Activated CD4-positive, alpha-beta T cell treated with anti-CD3 and anti-CD28 coated beads for 36 hours (primary cell): ENCODE measurements at regions not wholly inside any gene's neighbourhood (a gene's known extent, or its start where the extent isn't known, plus 50 kb on each side); places are given as distances from the start of the nearest gene placed in this dataset.
"Not testable (repeated sequence)": the region's sequence is repeated elsewhere in the genome, so short reads cannot be mapped to it uniquely, and the experiment has no call there.

ENCODE experiments used
- ATAC-seq: fragments of 200-7000 bp; cut with Tn5 transposase; one replicate; pipeline ENCODE4 v1.10.0; 2021; ENCODE audit warnings: mild to moderate bottlenecking, moderate library complexity
- CTCF ChIA-PET: fragments of 350-600 bp; sonication (Branson Sonifier 250); formaldehyde crosslinking; loops from one replicate; lab custom pipeline; 2021; ENCODE audit warnings: antibody characterized with exemption; lab: Charles Lee
- POLR2A ChIA-PET: fragments of 350-600 bp; sonication (Branson Sonifier 250); formaldehyde crosslinking; loops from one replicate; lab custom pipeline; 2021; ENCODE audit warnings: antibody characterized with exemption, inconsistent platforms; lab: Charles Lee
- DNase-seq: peaks from one replicate; pipeline ENCODE4 v3.0.0-alpha.2; 2020
- H3K27ac Mint-ChIP-seq: one replicate; pipeline ENCODE4 v1.8.0; 2021; ENCODE audit warnings: mixed read lengths
- H3K27me3 Mint-ChIP-seq: one replicate; pipeline ENCODE4 v1.8.0; 2021; ENCODE audit warnings: mixed read lengths
- H3K36me3 Mint-ChIP-seq: one replicate; pipeline ENCODE4 v1.8.0; 2021; ENCODE audit warnings: low read depth, mixed read lengths
- H3K4me1 Mint-ChIP-seq: one replicate; pipeline ENCODE4 v1.8.0; 2021; ENCODE audit warnings: mixed read lengths
- H3K4me3 Mint-ChIP-seq: one replicate; pipeline ENCODE4 v1.8.0; 2021; ENCODE audit warnings: mild to moderate bottlenecking, moderate library complexity, mixed read lengths
- H3K9me3 Mint-ChIP-seq: one replicate; pipeline ENCODE4 v1.8.0; 2021; ENCODE audit warnings: low read depth, mixed read lengths
- intact Hi-C, 2 experiments: fragments of 100-400 bp; cut with DNase I in 1 of 2; cut with micrococcal nuclease in 1 of 2; formaldehyde crosslinking; loops; one replicate each; pipeline versions ENCODE4 v1.14.2 to v1.15.1; 2022 to 2024; cut with DNase I, micrococcal nuclease

DNA sequence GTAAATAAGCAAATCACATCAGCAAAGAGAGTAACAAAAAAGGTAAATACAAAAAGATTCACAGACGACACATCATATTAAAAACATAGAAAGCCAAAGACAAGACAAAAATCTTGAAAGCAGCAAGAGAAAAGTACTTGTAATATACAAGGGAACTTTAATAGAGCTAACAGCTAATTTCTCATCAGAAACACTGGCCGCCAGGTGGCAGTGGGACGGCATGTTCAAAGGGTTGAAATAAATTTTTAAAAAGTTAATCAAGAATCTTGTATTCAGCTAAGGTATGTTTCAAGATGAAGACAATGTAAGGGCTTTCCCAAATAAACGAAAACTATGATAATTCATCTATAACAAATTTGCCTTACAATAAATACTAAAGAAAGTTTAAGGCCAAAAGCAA is 358.1 kb downstream of the LRRIQ3 start:
- intact Hi-C loops, result loop anchor here in 1 of 2 experiments (1.0 to 5.0 kb wide), 2 partner anchors 629 to 847 kb away; no protein-coding TSS in a partner anchor
- no peaks in the 10 kb centered on the region for H3K4me1 Mint-ChIP-seq
- CTCF ChIA-PET, result no interaction called here

DNA sequence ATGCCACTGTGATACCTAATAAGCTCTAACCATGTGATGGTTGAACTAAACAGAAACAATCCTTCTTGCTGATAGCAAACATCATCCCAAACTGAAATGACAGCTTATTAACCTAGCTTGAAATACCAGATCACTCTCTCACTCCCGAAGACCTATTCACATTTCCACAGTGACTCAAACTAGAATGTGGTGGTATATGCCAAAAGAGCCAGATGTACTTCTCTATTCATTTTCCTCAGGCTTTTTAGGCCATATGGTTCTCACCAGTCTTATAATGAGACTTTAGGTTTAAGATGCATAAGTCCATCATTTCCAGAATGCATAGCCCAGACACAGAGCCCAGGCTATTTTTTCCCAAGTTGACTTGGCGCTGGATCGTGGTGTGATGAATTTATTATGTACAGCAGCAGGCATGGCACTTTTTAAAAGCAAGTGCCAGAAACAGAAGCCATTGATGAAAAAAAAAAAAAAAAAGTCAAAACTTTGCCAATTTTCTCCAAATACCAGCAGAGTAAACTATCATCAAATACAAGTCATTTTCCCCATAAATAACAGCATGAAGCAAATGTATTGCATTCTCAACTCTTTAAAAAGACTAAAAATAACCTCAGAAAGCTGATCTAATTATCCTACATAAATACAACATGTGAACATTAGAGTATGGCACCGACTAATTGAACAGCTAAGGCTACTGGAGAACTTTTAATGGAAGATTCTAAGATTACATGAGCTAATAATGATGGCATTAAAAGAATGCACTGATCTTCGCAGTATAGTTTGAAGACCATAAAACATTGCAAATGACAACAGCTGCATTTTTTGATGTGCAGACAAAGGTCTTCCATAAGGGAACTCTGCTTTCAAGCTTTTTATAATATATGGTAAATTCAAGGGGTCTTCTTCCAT is 365.4 kb downstream of the LRRIQ3 start:
- Mint-ChIP-seq H3K27ac (no peak overlapping the region), H3K4me1 (no peaks in the 10 kb centered on the region), H3K9me3 (no peaks in the 10 kb centered on the region), H3K36me3 (no peaks in the 10 kb centered on the region), H3K27me3 (no peaks in the 10 kb centered on the region), H3K4me3 (no peak overlapping the region)
- intact Hi-C loops, result no loop called here
- no peak for DNase-seq
- ChIA-PET CTCF (interaction anchor here (0.6 kb wide), 1 partner anchor 939 kb away, joined by 3 read pairs; no protein-coding TSS in a partner anchor), POLR2A (no interaction called here)
- no peak for ATAC-seq

More for the DNA sequence above, 358.1 kb downstream of the LRRIQ3 start:
- Mint-ChIP-seq H3K27ac (no peak overlapping the region), H3K36me3 (no peaks in the 10 kb centered on the region), H3K4me3 (no peak overlapping the region), H3K27me3 (no peaks in the 10 kb centered on the region), H3K9me3 (peaks cover 2% of the 10 kb centered on the region)
- DNase-seq (peak; percentile 19), ATAC-seq (no peak)
- POLR2A ChIA-PET, result no interaction called here

DNA sequence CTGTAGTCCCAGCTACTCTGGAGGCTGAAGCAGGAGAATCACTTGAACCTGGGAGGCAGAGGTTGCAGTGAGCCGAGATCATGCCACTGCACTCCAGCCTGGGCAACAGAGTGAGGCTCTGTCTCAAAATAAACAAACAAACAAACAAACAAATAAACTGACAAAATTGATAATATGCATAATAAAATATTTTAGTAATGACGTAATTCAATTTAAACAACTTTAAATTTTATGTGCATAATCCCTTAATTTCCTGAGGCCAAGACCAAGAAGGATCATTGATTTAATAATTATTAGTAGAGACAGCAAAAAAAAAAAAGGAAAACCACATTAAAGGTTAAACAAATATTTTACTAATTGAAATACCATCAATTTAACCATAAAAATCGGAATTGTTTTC is 370.7 kb downstream of the LRRIQ3 start:
- H3K36me3 Mint-ChIP-seq, H3K9me3 Mint-ChIP-seq, H3K27me3 Mint-ChIP-seq, ATAC-seq, DNase-seq, H3K27ac Mint-ChIP-seq, intact Hi-C loops, POLR2A ChIA-PET, H3K4me1 Mint-ChIP-seq, CTCF ChIA-PET, H3K4me3 Mint-ChIP-seq: not testable (repeated sequence)

DNA sequence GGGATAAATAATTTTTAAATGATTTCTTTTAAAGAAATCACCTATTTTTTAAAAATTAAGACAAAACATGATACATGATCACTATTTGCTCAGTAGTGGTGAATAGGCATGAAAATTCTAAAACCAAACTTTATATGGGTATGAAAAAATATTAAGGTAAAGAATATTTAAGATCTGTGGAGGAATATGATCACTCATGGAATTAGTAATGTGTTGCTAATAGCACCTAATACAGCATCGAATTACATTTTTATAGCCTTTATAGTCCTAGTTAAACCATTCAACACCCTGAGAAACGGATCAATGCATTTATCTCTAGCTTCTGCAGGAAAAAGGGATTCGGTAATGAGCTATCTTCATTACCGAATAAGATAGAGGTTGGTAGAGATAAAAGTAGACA is 373.9 kb downstream of the LRRIQ3 start:
- ChIA-PET CTCF (no interaction called here), POLR2A (no interaction called here)
- ATAC-seq (no peak), DNase-seq (no peak)
- H3K4me1 Mint-ChIP-seq, result no peaks in the 10 kb centered on the region
- H3K27ac Mint-ChIP-seq, result no peak overlapping the region
- H3K9me3 Mint-ChIP-seq, result no peaks in the 10 kb centered on the region
- no peaks in the 10 kb centered on the region for H3K27me3 Mint-ChIP-seq
- no peak overlapping the region for H3K4me3 Mint-ChIP-seq
- intact Hi-C loops, result no loop called here
- no peaks in the 10 kb centered on the region for H3K36me3 Mint-ChIP-seq

DNA sequence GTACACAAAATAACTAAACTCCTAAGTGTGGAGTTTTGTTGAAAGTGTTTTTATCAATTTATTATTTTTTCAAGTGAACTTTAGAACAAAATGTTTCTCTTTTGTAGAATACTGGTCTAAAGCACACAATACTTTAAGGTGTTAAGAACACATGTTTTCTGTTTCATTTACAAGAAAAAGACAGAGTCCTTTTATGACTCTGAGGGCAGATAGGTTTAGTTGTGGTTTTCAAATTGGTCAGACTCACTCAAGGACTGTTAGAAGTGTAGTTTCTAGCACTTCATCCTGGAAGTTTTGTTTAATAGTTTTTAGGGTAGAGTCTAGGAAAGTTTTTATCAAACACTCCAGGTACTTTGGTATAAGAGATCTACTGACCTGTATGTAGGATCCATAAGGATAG is 376.5 kb downstream of the LRRIQ3 start:
- intact Hi-C loops, result no loop called here

DNA sequence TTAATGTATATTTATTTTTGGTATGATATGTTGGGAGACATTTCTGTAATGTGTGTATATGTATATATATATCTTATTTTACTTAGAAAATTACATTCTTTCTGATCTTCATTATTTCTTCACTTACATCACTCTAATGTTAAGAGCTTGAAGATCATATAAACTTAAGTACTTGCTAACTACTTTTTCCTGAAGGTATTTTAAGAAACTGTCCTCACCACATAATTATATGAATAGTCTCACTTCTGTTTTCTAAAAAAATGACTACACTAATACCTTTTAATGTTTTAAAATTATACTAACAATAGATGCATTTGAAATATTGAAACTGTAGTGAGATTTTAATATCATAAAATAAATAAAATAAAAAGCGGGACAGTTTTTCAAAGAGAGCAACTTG is 377.1 kb downstream of the LRRIQ3 start:
- DNase-seq (no peak), ATAC-seq (no peak)
- Mint-ChIP-seq H3K4me1 (no peaks in the 10 kb centered on the region), H3K27me3 (no peaks in the 10 kb centered on the region), H3K36me3 (no peaks in the 10 kb centered on the region), H3K9me3 (peaks cover 3% of the 10 kb centered on the region), H3K4me3 (no peak overlapping the region), H3K27ac (no peak overlapping the region)
- CTCF ChIA-PET, result no interaction called here
- intact Hi-C loops, result no loop called here
- POLR2A ChIA-PET, result no interaction called here

More for the DNA sequence above, 376.5 kb downstream of the LRRIQ3 start:
- no peak for DNase-seq
- Mint-ChIP-seq H3K4me1 (no peaks in the 10 kb centered on the region), H3K27ac (no peak overlapping the region), H3K36me3 (no peaks in the 10 kb centered on the region), H3K9me3 (no peaks in the 10 kb centered on the region), H3K4me3 (no peak overlapping the region), H3K27me3 (no peaks in the 10 kb centered on the region)
- ChIA-PET CTCF (no interaction called here), POLR2A (no interaction called here)
- no peak for ATAC-seq

DNA sequence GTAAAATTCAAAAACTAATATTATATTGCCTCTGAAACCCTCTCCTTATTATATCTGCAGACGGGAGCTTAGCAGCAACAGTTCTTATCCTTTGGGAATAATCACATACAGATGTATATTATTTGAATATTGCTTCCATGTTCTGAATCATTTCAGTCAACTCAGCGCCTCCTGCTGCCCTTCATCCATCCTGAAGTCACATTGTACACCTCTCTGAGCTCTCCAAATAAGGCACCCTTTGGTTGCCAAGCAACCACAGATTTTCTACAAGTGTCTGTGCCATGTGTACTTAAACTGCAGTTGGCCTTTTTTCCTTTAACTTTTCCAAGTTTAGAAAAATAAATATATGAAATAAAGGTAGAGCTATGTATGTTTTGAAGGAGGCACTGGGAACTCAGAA is 384.3 kb downstream of the LRRIQ3 start:
- POLR2A ChIA-PET, result no interaction called here
- Mint-ChIP-seq H3K27me3 (no peaks in the 10 kb centered on the region), H3K9me3 (peaks cover 3% of the 10 kb centered on the region), H3K4me1 (no peaks in the 10 kb centered on the region), H3K36me3 (no peaks in the 10 kb centered on the region), H3K4me3 (no peak overlapping the region), H3K27ac (no peak overlapping the region)
- intact Hi-C loops, result no loop called here
- ATAC-seq (no peak), DNase-seq (no peak)
- CTCF ChIA-PET, result no interaction called here

DNA sequence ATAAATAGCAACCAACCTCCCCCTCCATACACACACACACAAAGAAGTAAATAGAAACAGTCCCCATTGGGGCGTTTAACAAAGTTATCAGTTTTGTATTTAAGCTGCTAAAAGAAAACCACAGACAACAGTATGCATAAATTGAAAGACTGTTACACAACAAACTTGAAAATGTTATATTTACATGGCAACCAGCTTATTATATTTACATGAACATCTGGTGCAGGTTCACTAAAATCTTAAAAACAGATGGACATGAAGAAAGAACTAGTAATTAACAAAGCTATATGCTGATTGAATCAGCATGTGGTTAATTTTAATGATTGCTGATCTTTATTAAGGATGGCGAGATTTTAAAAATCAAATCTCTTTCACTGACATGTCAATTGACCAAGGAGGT is 384.7 kb downstream of the LRRIQ3 start:
- Mint-ChIP-seq H3K36me3 (no peaks in the 10 kb centered on the region), H3K4me1 (no peaks in the 10 kb centered on the region), H3K27me3 (no peaks in the 10 kb centered on the region), H3K9me3 (peaks cover 3% of the 10 kb centered on the region), H3K27ac (no peak overlapping the region), H3K4me3 (no peak overlapping the region)
- POLR2A ChIA-PET, result no interaction called here
- CTCF ChIA-PET, result no interaction called here
- intact Hi-C loops, result no loop called here
- DNase-seq (no peak), ATAC-seq (no peak)

DNA sequence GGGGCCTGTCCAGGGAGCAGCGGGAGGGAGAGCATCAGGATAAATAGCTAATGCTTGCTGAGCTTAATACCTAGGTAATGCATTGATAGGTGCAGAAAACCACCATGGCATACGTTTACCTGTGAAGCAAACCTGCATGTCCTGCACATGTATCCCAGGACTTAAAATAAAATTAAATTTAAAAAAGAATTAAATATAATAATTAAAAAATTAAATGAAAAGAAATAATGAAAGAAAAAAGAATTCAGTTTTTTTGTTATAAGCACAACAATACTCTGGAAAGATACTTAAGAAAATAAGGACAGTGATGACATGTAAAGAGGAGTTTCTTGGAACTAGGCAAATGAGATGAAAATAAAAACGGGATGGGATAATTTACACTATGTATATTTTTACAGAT is 386.2 kb downstream of the LRRIQ3 start:
- H3K4me3 Mint-ChIP-seq, result no peak overlapping the region
- no peaks in the 10 kb centered on the region for H3K36me3 Mint-ChIP-seq
- ATAC-seq, result no peak
- no peak for DNase-seq
- H3K27me3 Mint-ChIP-seq, result no peaks in the 10 kb centered on the region
- H3K9me3 Mint-ChIP-seq, result peaks cover 3% of the 10 kb centered on the region
- no peaks in the 10 kb centered on the region for H3K4me1 Mint-ChIP-seq
- ChIA-PET CTCF (no interaction called here), POLR2A (no interaction called here)
- no peak overlapping the region for H3K27ac Mint-ChIP-seq
- intact Hi-C loops, result no loop called here

DNA sequence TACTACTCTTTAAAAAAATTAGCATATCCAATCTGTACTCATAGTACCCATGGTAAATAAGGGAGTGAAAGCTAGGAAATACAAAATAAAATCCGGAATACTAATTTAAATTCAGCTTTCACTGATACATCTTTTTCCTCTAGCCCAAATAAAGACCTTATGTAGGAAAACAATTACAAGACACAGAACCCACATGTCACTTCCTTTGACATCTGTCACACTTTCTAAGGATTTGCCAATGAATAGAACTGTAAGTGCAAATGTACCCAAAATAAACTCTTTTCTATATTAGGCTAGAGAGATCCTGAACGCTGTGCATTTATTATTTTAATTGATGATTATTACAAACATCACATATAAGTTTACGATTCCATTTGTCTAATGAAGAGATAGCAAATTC is 393.0 kb downstream of the LRRIQ3 start:
- no peak overlapping the region for H3K4me3 Mint-ChIP-seq
- no peak overlapping the region for H3K27ac Mint-ChIP-seq
- no peak for DNase-seq
- no peaks in the 10 kb centered on the region for H3K27me3 Mint-ChIP-seq
- H3K36me3 Mint-ChIP-seq, result no peaks in the 10 kb centered on the region
- ChIA-PET POLR2A (no interaction called here), CTCF (interaction anchor here (0.5 to 0.6 kb wide), 2 partner anchors 49 to 147 kb away, joined by 3 to 5 read pairs; no protein-coding TSS in a partner anchor)
- no peaks in the 10 kb centered on the region for H3K9me3 Mint-ChIP-seq
- no peak for ATAC-seq
- intact Hi-C loops, result no loop called here
- no peaks in the 10 kb centered on the region for H3K4me1 Mint-ChIP-seq

DNA sequence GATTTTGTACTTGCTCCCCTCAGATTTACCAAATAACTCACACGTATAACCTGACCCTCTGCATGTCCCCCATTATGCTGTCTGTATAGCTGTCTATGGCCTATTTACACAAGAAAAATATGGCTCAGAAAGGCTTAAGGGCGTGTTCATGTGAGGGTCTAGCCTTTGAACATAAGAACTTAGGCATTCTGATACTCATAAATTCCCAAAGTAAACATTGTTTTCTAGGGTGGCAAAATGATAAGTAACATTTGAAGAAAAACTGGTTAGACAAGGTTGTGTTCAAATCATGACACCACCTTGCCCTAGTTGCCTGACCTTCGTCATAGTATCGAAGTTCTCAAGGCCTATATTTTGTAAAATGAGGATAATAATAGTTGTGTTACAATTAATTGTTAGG is 394.6 kb downstream of the LRRIQ3 start:
- H3K4me1 Mint-ChIP-seq, result no peaks in the 10 kb centered on the region
- intact Hi-C loops, result no loop called here
- no peak overlapping the region for H3K27ac Mint-ChIP-seq
- H3K36me3 Mint-ChIP-seq, result no peaks in the 10 kb centered on the region
- no peak for DNase-seq
- H3K9me3 Mint-ChIP-seq, result no peaks in the 10 kb centered on the region
- ChIA-PET POLR2A (no interaction called here), CTCF (no interaction called here)
- no peaks in the 10 kb centered on the region for H3K27me3 Mint-ChIP-seq
- no peak for ATAC-seq
- no peak overlapping the region for H3K4me3 Mint-ChIP-seq

DNA sequence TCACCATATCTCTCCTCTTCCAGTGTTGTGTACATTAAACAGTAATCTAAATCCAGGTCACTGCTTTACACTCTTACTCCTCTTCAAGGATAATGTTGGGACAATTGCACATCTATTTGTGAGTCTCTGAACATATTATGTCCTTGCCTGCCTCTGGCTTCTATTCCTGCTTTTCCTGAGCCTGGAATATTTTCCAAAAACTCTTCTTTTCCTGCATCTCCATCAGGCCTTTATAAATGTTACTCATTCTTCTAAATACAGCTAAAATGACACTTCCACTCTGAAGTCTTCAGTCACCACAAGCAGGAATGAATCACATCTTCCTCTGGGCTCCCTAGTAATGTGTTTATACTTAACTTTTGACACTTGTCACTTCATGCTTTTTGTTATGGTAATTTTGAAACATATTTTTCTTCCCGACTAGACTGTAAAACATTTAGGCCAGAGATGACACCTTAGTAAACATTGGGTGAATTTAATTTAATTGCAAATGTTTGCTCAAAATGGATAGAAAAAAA is 396.0 kb downstream of the LRRIQ3 start:
- H3K27me3 Mint-ChIP-seq, result no peaks in the 10 kb centered on the region
- intact Hi-C loops, result no loop called here
- ATAC-seq (no peak), DNase-seq (no peak)
- H3K4me3 Mint-ChIP-seq, result no peak overlapping the region
- no peaks in the 10 kb centered on the region for H3K36me3 Mint-ChIP-seq
- H3K4me1 Mint-ChIP-seq, result no peaks in the 10 kb centered on the region
- CTCF ChIA-PET, result interaction anchor here (0.9 to 1.0 kb wide), 2 partner anchors 14 to 18 kb away, joined by 3 to 4 read pairs; no protein-coding TSS in a partner anchor
- no peak overlapping the region for H3K27ac Mint-ChIP-seq
- H3K9me3 Mint-ChIP-seq, result no peaks in the 10 kb centered on the region
- POLR2A ChIA-PET, result no interaction called here
